HG02642 (cell line): ENCODE measurements at regions not wholly inside any gene's neighbourhood (a gene's known extent, or its start where the extent isn't known, plus 50 kb on each side); places are given as distances from the start of the nearest gene placed in this dataset.

Experiments
- ATAC-seq: cut with Tn5 transposase; IDR thresholded peaks from one replicate; pipeline ENCODE4 v1.9.1; 2021; ENCODE audit warnings: mild to moderate bottlenecking; ENCODE audit not compliant: unreplicated experiment, poor library complexity

DNA sequence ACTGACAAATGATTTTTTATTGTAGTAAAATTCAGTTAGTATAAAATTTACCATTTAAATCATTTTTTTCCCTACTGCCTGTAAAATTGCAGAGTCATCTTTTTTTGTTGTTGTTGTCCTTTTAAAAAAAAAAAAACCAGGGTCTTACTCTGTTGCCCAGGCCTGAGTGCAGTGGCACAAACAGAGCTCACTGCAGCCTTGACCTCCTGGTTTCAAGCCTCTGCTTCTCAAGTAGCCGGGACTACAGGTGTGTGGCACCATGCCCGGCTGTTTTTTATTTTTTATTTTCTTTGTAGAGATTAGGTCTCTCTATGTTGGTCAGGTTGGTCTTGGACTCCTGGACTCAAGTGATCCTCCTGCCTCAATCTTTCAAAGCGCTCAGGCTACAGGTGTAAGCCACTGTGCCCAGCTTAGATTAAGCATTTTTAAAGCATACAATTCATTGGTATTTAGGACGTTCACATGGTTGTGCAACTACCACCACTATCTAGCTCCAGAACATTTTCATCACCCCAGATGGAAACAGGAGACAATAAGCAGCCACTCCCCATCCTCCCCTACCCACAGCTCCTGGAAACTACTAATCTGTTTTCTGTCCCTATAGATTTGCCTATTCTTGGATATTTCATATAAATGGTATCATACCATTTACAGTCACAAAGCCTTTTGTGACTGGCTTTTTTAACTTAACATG, 59.7 kb upstream of the PGRMC2 start:
- no peak for ATAC-seq

DNA sequence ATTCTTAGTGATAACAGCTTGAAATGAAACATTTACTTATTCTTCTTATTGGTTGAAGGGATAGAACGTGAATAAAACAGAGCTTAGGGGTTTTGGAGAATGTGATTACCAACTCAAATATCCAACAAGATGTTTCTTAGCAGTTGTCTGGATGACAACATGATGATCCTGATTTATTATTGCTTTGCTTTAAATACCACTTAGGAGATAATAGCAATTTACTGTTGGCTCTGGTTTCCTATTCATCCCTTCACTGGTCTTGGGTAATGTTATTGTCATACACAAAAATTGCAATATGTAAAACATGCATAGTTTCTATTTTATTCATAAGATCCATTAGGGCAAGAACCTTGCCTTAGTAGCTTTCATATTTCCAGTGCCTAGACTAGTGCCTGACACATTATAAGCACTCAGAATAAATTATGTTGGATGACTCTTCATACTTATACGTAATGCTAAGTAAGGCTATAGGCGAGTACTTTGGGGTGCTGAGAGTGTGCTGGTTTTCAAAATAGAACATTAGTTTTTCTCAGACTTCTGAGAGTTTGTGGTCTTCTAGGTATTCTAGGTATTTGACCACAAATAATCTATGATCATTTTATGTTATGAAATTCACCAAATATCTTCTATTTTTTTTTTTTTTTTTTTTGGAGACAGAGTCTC, 58.6 kb upstream of the PGRMC2 start:
- no peak for ATAC-seq

DNA sequence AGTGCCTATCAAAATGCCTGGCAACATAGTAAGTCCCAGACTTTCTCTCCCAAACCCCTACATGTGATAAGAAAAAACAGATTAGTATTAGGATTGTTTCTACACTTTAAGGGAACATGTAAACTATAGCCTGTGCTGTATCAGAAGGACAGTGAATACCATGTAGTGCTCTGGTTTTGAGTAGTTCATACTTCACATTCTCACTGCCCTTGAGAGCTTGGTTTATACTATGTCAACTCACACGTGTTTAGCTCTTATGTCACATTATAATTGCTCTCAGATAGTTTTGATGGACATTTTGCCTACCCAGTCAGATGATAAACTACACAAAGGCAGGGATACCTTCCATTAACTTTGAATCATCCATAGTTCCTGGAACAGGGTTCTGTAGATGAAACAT, 58.0 kb upstream of the PGRMC2 start:
- ATAC-seq, result no peak

DNA sequence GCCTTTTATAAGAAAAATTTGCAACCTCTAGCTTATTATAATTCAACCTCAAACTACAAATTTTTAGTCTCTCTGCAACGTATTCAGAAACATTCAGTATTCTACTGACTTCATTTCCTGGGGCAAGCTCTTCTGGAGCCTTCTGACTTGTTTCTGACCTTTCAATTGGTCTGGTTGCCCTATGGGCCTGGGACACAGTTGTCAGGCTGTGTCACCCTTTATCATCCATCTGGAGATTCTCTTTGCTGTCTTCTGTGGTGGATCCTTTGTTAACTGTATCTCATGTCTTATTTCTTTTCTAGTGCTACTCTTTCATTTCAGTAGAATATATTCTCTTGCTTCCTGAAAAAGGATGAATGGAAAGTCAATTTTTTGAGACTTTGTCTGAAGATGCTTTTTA, 55.1 kb upstream of the PGRMC2 start:
- ATAC-seq, result no peak

DNA sequence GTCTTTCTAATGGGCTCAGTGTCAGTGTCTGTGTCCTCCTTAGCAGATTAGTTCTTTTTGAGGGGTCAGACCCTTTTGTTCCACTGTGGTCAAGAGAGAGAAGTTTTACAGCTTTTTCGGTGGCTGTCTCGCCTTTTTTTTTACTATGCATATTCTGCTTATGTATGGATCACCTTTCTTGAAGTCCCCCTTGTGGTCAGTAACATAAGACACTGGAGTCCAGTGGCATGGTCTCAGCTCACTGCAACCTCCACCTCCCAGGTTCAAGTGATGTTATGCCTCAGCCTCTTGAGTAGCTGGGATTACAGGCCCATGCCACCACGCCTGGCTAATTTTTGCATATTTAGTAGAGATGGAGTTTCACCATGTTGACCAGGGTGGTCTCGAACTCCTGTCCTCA, 54.0 kb upstream of the PGRMC2 start:
- no peak for ATAC-seq

DNA sequence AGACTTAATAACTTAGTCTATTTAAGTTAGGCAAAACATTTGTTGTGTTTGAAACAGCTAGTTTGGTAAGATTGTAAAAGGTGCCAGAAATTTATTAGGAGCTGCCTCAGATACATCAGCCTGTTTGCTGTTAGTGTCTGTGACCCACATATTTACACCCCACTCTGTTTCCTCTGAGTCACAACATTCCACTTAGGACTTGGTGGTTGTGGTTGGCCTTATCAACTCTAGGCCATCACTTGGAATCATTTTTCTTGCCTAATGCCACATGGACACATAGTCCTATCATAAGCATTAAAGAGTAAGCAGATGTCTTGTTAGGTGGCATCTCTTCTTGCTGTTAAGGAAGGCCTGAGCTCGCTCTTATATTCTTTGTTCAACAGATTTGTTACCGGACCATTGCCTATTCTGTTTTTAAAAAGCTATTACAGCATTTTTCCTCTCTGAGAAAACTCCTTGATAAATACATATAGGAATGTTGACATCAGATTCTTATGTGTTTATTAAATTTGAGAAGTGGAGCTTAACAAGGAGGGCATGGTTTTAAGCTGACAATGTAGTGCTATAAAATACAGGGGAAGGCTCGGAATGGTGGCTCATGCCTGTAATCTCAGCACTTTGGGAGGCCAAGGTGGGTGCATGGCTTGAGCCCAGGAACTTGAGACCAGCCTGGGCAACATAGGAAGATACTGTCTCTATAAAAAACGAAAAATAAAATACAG, 51.2 kb upstream of the PGRMC2 start:
- no peak for ATAC-seq

- ATAC-seq, result no peak
Measured at GRCh38 chr4:128337863-128338262, 50.2 kb upstream of the PGRMC2 start.
